ENCODE measurements at regions not wholly inside any gene's neighbourhood (a gene's known extent, or its start where the extent isn't known, plus 50 kb on each side); places are given as distances from the start of the nearest gene placed in this dataset.

DNA sequence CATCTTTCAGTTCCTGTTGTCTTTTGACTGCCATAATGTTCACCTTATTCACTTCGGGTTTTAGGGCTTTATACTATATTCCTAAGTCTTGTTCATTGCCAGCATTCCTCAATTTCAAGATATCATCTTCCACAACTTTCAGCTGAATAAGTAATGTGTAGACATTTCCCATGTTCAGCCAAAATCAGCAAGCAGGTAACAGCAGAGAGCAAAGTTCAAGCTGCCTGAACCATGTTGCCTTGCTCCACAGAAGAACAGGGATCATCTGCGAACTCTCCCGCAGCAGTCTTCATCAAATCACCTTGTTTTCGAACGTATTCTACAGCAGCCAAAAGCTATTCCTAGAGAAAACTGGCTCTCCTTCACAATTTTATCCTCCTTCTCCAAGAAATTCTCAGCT is 95.3 kb upstream of the CCDC112 start:
- no peak for ATAC-seq (replicated peaks in 6 of 8)
- Histone ChIP-seq H3K27ac (no peak overlapping the region), H3K4me3 (no peak overlapping the region), H3K4me1 (replicated peaks in 1 of 2) (peaks cover 0 to 14% of the 10 kb centered on the region in 2 donors)
- 80 to 100% (median 87%) methylated on average over 2 to 5 of the region's 5 CpGs; no CpG with 5 or more reads in 2 of the 10 experiments for WGBS, 10 experiments
- in situ Hi-C loops (cut with MboI; ENCODE audit: low pct_unique_long_range_greater_than_20kb in 2 of 9, low sequenced_read_pairs in 9 of 9, unreplicated experiment in 9 of 9), result no loop called here

DNA sequence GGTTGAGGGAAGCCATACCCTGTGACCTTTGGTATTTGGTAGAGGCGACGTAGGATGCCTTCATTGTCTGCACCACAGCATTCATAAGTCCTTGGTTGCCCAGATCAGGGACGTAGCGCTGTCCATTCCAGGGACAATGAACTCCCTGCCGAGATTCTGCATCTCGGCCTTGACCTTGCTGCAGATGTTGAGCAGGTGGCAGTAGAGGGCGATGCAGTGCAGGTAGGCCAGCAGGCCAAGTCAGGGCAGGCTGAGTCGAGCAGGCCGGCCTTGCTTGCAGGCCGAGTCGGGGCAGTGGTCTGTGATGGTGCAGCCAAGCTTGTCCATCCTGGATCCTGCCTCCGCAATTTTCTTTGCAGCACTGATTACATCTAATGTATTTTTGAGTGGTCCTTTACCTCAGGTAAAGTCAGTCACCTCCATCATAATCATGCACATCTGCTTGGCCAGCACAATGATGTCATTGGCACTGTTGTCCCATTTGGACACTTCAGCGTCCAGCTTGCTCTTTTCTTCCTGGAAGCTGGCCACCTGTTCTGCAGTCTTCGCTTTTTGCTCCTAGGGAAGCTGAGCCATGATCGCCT is 93.4 kb upstream of the CCDC112 start:
- H3K4me1 ChIP-seq (replicated peaks in 1 of 2), result peaks cover 0 to 14% of the 10 kb centered on the region in 2 donors
- 90 to 100% (median 99%) methylated on average over 1 to 8 of the region's 15 CpGs; no CpG with 5 or more reads in 3 of the 10 experiments for WGBS, 10 experiments
- H3K4me3 ChIP-seq, result no peak overlapping the region
- ATAC-seq (replicated peaks in 6 of 8), result no peak
- in situ Hi-C loops (cut with MboI; ENCODE audit: low pct_unique_long_range_greater_than_20kb in 2 of 9, low sequenced_read_pairs in 9 of 9, unreplicated experiment in 9 of 9), result no loop called here
- no peak overlapping the region for H3K27ac ChIP-seq

DNA sequence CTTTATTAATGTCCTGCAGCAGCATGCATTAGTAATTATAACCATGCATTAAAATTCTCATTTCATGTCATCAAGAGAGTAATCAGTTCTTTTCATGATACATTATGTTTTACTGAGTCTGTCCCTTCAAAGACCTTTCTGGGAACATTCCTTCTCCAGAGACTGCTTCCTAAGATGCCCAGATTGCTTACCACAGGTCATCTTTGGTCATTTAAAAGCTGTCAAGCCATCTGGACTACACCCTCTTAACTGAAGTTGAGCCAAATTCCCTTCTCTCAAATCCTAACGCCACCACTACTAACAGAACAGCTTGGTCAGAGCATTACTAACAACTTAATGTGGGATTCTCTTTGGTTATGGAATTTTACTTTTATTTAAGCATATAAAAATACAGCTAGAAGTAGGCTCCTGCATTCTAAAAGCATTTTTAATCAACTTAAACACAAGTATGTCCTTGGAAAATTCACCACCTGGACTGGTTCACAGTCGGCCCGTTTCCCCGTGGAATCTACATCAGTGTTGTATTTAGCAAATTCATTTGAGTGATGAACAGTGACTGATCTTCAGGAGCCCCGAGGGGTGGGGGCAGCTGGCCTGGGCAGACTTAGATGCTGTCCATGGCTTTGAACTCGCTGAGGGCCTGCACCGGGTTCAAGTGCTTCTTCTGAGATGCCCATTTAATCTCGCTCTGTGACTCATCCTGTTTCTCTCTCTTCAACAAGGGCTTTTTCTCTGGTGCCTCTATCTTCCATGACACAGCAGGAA is 92.8 kb upstream of the CCDC112 start:
- ATAC-seq (replicated peaks in 6 of 8), result peak in 2 of 8 experiments; percentile 70 to 85
- H3K4me3 ChIP-seq, result no peak overlapping the region
- WGBS, 10 experiments, result 33 to 93% (median 68%) methylated on average over 1 to 8 of the region's 8 CpGs; no CpG with 5 or more reads in 2 of the 10 experiments
- H3K4me1 ChIP-seq (replicated peaks in 1 of 2), result peaks cover 0 to 14% of the 10 kb centered on the region in 2 donors
- in situ Hi-C loops (cut with MboI; ENCODE audit: low pct_unique_long_range_greater_than_20kb in 2 of 9, low sequenced_read_pairs in 9 of 9, unreplicated experiment in 9 of 9), result no loop called here
- no peak overlapping the region for H3K27ac ChIP-seq

DNA sequence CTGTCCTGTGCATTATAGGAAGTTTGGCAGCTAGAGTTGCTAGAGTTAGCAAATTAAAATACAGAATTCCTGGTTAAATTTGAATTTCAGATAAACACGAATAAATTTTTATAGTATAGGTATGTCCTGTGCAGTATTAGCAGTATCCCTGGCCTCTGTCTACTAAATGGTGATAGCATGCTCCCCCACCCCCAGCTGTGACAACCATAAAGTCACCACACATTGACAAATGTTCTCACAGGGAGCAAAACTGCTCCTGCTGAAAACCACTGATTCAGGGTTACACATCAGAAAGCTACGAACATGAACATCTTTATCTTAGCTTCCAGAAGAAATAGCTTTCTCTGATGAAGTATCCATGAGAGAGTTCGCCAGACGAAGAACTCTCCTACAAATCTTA is 91.8 kb upstream of the CCDC112 start:
- H3K27ac ChIP-seq, result no peak overlapping the region
- H3K4me1 ChIP-seq (replicated peaks in 1 of 2), result peaks cover 0 to 14% of the 10 kb centered on the region in 2 donors
- in situ Hi-C loops (cut with MboI; ENCODE audit: low pct_unique_long_range_greater_than_20kb in 2 of 9, low sequenced_read_pairs in 9 of 9, unreplicated experiment in 9 of 9), result no loop called here
- no peak overlapping the region for H3K4me3 ChIP-seq
- ATAC-seq (replicated peaks in 6 of 8), result peak in 5 of 8 experiments; percentile 43 to 88 (median 63)
- 66 to 100% (median 70%) methylated on average over 1 to 4 of the region's 4 CpGs; no CpG with 5 or more reads in 1 of the 10 experiments for WGBS, 10 experiments

DNA sequence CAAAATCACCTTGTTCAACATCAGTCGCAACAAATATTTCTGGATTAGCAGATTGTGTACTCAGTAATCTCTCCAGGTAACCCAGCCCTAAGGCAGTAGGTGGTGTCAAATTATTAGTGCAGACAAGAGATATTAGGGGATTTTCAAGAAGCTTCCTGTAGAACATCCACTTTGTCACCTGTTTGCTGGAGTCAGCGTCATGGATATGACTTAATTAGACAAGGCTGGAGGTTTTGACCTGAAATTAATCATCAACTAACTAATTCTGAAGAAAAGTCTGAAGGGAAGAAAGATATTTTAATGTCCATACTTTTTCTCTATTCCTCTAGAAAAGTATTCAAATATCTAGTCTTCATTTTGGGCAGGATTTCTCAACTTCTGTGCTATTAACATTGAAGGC is 91.4 kb upstream of the CCDC112 start:
- 60 to 100% (median 100%) methylated on average over 1 to 2 of the region's 2 CpGs; no CpG with 5 or more reads in 1 of the 10 experiments for whole genome bisulfite sequencing, 10 experiments
- Histone ChIP-seq H3K4me3 (no peak overlapping the region), H3K4me1 (replicated peaks in 1 of 2) (peaks cover 0 to 14% of the 10 kb centered on the region in 2 donors), H3K27ac (no peak overlapping the region)
- in situ Hi-C loops (cut with MboI; ENCODE audit: low pct_unique_long_range_greater_than_20kb in 2 of 9, low sequenced_read_pairs in 9 of 9, unreplicated experiment in 9 of 9), result no loop called here
- no peak for ATAC-seq (replicated peaks in 6 of 8)

DNA sequence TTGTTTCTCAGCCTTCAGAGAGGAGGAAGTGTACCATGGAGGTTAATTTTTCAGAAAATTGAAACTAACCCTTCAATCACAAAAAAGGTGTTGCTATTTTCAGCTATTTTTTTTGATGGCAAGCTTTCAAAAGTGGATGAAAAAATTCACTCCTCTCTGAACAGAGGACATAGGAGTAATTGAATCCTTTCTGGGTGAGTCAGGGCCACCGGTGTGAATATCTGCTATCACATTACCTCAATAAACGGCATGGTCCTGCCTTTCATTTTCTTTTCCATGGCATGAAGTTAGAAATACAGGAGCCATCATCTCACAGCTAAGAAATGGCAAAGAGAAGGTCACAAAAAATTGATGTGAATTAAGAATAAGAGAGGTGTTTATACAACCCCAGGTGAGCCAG is 90.2 kb upstream of the CCDC112 start:
- Histone ChIP-seq H3K4me3 (no peak overlapping the region), H3K27ac (no peak overlapping the region), H3K4me1 (replicated peaks in 1 of 2) (peaks cover 0 to 14% of the 10 kb centered on the region in 2 donors)
- WGBS, 10 experiments, result 40 to 100% (median 80%) methylated on average over 1 to 2 of the region's 2 CpGs; no CpG with 5 or more reads in 3 of the 10 experiments
- in situ Hi-C loops (cut with MboI; ENCODE audit: low pct_unique_long_range_greater_than_20kb in 2 of 9, low sequenced_read_pairs in 9 of 9, unreplicated experiment in 9 of 9), result no loop called here
- ATAC-seq (replicated peaks in 6 of 8), result peak in 1 of 8 experiments; percentile 33

DNA sequence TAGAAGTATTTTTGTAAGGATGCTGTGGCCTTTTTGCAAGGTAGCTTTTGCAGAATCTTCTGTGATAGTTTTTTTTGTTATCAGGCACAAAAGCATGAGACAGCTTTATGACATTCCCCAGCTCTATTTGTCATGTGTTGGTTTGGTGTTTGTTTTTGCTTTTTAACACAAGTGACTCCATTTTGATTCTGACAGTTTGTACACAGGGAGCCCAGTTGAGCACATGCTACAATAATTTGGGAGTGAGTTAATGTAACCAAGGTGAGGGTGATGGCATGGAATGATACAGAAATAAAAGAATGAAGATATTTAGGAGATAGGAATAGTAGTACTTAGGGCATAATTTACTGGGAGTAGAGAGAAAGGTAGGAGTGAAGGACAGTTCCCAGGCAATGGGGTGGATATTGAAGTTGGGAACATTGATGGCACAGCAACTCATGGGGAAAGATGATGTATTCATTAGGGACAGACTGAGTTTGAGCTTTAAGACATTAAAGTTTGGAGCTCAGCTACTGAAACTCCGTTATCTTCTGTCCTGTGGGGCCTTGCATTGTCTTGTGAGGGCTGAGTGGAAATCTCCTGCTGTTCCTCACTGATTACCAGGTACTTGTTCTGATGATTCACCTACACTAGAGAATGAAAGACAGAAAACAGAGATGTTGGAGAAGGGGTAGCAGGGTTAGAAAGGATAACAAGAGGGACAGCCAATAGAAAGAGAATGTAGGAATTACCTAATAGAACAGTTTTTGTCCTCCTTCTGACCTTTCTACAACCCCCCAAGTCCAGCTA is 88.3 kb upstream of the CCDC112 start:
- WGBS, 10 experiments, result 40 to 100% (median 75%) methylated on average over 1 of the region's 1 CpG; no CpG with 5 or more reads in 5 of the 10 experiments
- ATAC-seq (replicated peaks in 6 of 8), result no peak
- in situ Hi-C loops (cut with MboI; ENCODE audit: low pct_unique_long_range_greater_than_20kb in 2 of 9, low sequenced_read_pairs in 9 of 9, unreplicated experiment in 9 of 9), result no loop called here
- H3K4me1 ChIP-seq (replicated peaks in 1 of 2), result peaks cover 0 to 14% of the 10 kb centered on the region in 2 donors
- H3K27ac ChIP-seq, result no peak overlapping the region
- H3K4me3 ChIP-seq, result no peak overlapping the region

DNA sequence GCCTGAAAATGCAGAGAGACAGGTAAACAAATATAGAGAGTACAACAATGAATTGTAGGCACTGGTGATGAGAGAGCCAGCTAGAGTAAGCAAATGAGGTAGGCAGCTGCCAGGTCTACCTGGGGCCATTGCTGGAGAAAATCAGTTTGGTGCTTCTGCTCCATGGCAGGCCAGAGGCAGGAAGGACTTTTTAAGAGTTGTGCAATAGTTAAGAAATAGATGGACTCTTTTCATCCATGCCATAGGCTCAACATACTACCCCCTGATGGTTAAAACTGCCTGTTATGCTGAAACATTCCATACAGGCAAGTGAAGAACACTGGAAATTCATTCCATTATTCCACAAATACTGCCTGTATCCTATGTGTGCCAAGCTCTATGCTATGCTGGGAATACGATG is 86.5 kb upstream of the CCDC112 start:
- ATAC-seq (replicated peaks in 6 of 8), result no peak

DNA sequence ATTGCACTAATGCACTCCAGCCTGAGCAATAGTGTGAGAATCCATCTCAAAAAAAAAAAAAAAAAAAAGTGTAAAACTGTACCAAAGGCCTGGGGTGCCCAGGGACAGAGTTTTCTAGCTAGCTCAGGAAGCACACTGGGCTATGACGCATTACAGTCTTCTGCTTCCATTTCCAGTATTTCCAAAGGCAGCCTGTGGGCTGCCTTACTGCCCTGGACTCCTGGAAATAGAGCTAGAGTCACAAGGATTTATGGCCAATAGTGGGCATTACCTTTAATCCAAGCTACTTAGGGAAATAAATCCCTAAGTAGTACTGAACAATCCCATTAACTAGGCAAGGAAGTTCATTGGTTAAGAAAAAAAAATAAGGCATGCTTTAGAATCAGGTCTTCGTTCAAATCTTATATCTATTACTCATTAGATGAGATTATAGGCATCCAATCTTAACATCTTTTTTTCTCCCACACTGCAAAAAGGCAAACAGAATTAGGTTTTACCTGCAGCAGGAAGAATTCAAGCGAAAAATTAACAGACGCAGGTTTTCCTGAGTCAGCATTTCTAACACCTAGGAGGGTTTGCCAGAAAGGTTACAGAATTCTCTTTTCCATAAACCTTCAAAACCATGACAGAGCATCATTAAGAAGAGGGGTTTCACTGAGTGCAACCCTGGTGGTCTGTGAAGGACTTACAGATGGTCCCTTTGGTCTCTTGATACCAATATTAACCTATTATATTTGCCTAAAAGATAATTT is 85.6 kb upstream of the CCDC112 start:
- Histone ChIP-seq H3K4me3 (no peak overlapping the region), H3K4me1 (replicated peaks in 1 of 2) (peaks cover 0 to 5% of the 10 kb centered on the region in 2 donors), H3K27ac (no peak overlapping the region)
- WGBS, 10 experiments, result 67 to 100% (median 92%) methylated on average over 1 to 4 of the region's 4 CpGs
- in situ Hi-C loops (cut with MboI; ENCODE audit: low pct_unique_long_range_greater_than_20kb in 2 of 9, low sequenced_read_pairs in 9 of 9, unreplicated experiment in 9 of 9), result no loop called here
- ATAC-seq (replicated peaks in 6 of 8), result peak in 1 of 8 experiments; percentile 19

More for the DNA sequence above, 86.5 kb upstream of the CCDC112 start:
- in situ Hi-C loops (cut with MboI; ENCODE audit: low pct_unique_long_range_greater_than_20kb in 2 of 9, low sequenced_read_pairs in 9 of 9, unreplicated experiment in 9 of 9), result no loop called here
- no peak overlapping the region for H3K27ac ChIP-seq
- peaks cover 0 to 3% of the 10 kb centered on the region in 2 donors for H3K4me1 ChIP-seq (replicated peaks in 1 of 2)
- no peak overlapping the region for H3K4me3 ChIP-seq
- WGBS, 10 experiments, result 71 to 100% (median 83%) methylated on average over 1 of the region's 1 CpG; no CpG with 5 or more reads in 4 of the 10 experiments

DNA sequence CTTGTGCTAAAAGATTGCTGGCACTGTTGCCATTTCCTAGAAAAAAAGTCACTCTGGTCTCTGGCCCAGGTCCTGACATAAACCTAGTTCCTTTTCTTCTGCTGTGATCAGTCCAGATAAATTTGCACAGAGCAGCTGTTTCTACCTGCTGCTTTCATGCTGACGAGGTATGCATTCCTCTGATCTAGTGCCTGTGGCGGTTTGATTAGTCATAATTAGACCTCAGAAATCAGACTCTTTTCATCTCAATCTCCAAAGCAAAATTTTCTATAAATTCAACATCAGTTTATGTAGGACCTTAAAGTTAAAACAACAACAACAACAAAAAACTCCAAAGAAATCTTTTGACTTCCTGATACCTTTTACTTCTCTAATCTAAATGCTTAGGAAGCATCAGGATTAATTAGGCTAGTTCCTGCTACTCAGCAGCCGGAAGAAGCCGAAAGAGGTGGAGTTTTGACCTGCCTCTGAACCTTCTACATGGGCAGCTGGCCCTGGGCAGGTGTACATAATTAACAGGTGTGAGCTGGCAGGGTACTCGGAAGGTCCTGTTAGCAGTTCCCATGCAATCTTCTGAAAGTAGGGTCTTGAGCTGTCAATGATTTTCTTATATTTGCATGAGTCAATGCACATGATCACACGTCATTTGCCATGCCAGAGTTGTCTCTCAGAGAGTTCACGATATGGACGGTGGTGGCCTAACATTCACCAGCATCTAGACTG is 83.3 kb upstream of the CCDC112 start:
- Histone ChIP-seq H3K27ac (no peak overlapping the region), H3K4me1 (replicated peaks in 1 of 2) (peaks cover 0 to 5% of the 10 kb centered on the region in 2 donors), H3K4me3 (no peak overlapping the region)
- in situ Hi-C loops (cut with MboI; ENCODE audit: low pct_unique_long_range_greater_than_20kb in 2 of 9, low sequenced_read_pairs in 9 of 9, unreplicated experiment in 9 of 9), result no loop called here
- no peak for ATAC-seq (replicated peaks in 6 of 8)
- 70 to 100% (median 91%) methylated on average over 1 to 7 of the region's 8 CpGs; no CpG with 5 or more reads in 1 of the 10 experiments for WGBS, 10 experiments

DNA sequence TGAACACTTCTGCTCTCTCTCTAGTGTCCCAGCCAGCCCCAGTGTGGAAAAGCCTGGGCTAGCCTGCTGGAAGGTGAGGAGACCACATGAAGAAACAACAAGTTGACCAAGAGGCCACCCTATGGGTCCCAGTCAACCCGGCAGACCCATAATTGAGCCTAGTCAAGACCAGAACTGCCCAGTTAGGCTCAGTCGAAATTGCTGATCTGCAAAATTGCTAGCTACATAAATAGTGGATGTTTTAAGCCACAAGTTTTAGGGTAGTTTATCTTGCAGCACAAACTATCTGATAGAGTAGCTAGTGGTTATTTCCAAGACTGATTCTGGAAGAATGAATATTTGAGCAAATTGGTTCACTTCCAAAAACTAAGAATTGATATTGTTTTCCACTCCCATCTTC is 82.3 kb upstream of the CCDC112 start:
- Histone ChIP-seq H3K27ac (no peak overlapping the region), H3K4me3 (no peak overlapping the region), H3K4me1 (replicated peaks in 1 of 2) (peaks cover 0 to 5% of the 10 kb centered on the region in 2 donors)
- in situ Hi-C loops (cut with MboI; ENCODE audit: low pct_unique_long_range_greater_than_20kb in 2 of 9, low sequenced_read_pairs in 9 of 9, unreplicated experiment in 9 of 9), result no loop called here
- WGBS, 10 experiments, result 80 to 100% (median 94%) methylated on average over 1 to 2 of the region's 2 CpGs; no CpG with 5 or more reads in 5 of the 10 experiments
- no peak for ATAC-seq (replicated peaks in 6 of 8)
